ENCODE measurements at regions not wholly inside any gene's neighbourhood (a gene's known extent, or its start where the extent isn't known, plus 50 kb on each side); places are given as distances from the start of the nearest gene placed in this dataset.

DNA sequence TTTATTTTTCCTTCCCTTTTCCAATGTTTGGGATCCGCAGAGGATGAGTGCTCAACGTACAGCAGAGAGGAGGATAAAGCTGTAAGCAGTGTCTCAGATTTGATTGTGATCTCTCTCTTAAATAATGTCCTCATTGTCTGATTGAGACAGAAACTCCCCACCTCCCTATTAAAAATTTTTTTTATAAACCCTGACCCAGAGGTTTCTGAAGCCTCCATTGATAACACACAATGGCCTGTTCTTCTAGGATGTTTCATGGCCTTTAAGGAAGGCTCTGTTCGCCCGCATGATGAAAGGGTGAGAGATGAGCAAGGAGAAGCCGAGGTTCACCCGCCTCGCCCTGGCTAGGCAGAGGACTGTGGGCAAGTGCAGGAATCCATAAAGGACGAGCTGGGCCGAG is 138.2 kb upstream of the GAS1 start:
- Histone ChIP-seq H3K4me2 (no peak overlapping the region), H3K27ac (no peak overlapping the region), H3K79me2 (no peaks in the 10 kb centered on the region), H3K36me3 (replicated peaks; ENCODE audit: insufficient read depth, low read depth) (no peaks in the 10 kb centered on the region), H3K9me2 (replicated peaks; ENCODE audit: insufficient read depth) (no peaks in the 10 kb centered on the region), H2AFZ (no peak overlapping the region), H3K9me3 (ENCODE audit: low read depth) (no peaks in the 10 kb centered on the region), H4K20me1 (ENCODE audit: insufficient read depth, poor library complexity, severe bottlenecking) (no peaks in the 10 kb centered on the region), H3K4me3 (no peak overlapping the region), H3K27me3 (no peaks in the 10 kb centered on the region), H3K4me1 (ENCODE audit: insufficient read depth) (peaks cover 11% of the 10 kb centered on the region)
- 92% methylated on average over 9 of the region's 9 CpGs for WGBS (ENCODE audit: low lambda C conversion rate, missing lambda C conversion rate)
- no peak for TF ChIP-seq EZH2phosphoT487 (IDR thresholded peaks at IDR 0.05; ENCODE audit: low read depth, severe bottlenecking, unreplicated experiment)
- TF ChIP-seq CTCF (IDR thresholded peaks at IDR 0.05; ENCODE audit: poor library complexity), result no peak
- no peak for TF ChIP-seq EZH2 (IDR thresholded peaks at IDR 0.05; ENCODE audit: borderline replicate concordance)
- no peak for DNase-seq (ENCODE audit: low spot score)

DNA sequence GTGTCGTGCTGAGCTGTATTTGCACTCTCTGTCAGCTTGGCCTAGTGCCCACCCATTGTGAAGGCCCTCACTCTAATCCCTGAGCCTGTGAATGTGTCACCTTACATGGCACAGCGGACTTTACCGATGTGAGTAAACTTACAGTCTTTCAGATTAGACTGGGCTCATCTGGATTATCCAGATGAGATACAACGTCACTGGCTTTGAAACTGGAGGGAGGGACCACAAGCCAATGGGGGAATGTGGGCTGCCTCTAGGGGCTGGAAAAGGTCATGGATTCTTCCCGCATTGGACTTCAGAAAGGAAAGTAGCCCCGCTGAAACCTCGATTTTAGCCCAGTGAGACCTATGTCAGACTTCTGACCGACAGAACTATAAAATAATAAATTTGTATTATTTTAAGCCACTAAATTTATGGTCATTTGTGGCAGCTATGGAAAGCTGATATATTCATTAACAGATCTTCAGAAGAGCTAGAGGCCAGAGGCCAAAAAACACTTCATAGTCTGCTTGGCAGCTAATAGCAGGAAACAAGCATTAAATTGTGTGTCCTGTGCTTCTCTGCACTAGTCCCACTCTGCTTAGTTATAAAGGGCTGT is 139.0 kb upstream of the GAS1 start:
- H3K9me3 ChIP-seq (ENCODE audit: low read depth), result no peaks in the 10 kb centered on the region
- H3K27ac ChIP-seq, result no peak overlapping the region
- H3K4me1 ChIP-seq (ENCODE audit: insufficient read depth), result peaks cover 7% of the 10 kb centered on the region
- H3K9me2 ChIP-seq (replicated peaks; ENCODE audit: insufficient read depth), result no peaks in the 10 kb centered on the region
- H3K4me2 ChIP-seq, result no peak overlapping the region
- TF ChIP-seq CTCF (IDR thresholded peaks at IDR 0.05; ENCODE audit: poor library complexity), result no peak
- H3K36me3 ChIP-seq (replicated peaks; ENCODE audit: insufficient read depth, low read depth), result no peaks in the 10 kb centered on the region
- no peak for DNase-seq (ENCODE audit: low spot score)
- H3K4me3 ChIP-seq, result no peak overlapping the region
- no peaks in the 10 kb centered on the region for H3K27me3 ChIP-seq
- no peak overlapping the region for H2AFZ ChIP-seq
- no peaks in the 10 kb centered on the region for H4K20me1 ChIP-seq (ENCODE audit: insufficient read depth, poor library complexity, severe bottlenecking)
- 91% methylated on average over 8 of the region's 8 CpGs for WGBS (ENCODE audit: low lambda C conversion rate, missing lambda C conversion rate)
- no peaks in the 10 kb centered on the region for H3K79me2 ChIP-seq

DNA sequence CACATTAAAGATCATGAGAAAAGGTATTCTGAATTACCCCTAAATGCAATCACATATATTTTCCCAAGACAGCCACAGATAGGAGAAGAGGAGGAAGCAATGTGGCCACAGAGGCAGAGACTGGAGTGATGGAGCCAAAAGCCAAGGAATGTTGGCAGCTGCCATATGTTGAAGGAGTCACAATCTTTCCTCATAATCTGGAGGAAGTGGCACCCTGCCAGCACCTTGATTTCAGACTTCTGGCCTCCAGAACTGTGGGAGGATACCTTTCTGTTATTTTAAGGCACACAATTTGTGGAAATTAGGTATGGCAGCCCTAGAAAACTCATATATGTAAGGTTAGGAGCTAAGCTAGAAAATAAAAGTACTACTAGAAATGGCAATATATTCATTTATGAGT is 139.9 kb upstream of the GAS1 start:
- no peak overlapping the region for H3K27ac ChIP-seq
- DNase-seq (ENCODE audit: low spot score), result no peak
- H3K4me1 ChIP-seq (ENCODE audit: insufficient read depth), result no peaks in the 10 kb centered on the region
- H3K9me2 ChIP-seq (replicated peaks; ENCODE audit: insufficient read depth), result no peaks in the 10 kb centered on the region
- no peaks in the 10 kb centered on the region for H3K79me2 ChIP-seq
- TF ChIP-seq EZH2phosphoT487 (IDR thresholded peaks at IDR 0.05; ENCODE audit: low read depth, severe bottlenecking, unreplicated experiment), result no peak
- TF ChIP-seq CTCF (IDR thresholded peaks at IDR 0.05; ENCODE audit: poor library complexity), result no peak
- TF ChIP-seq EZH2 (IDR thresholded peaks at IDR 0.05; ENCODE audit: borderline replicate concordance), result no peak
- no peaks in the 10 kb centered on the region for H3K9me3 ChIP-seq (ENCODE audit: low read depth)
- H3K4me3 ChIP-seq, result no peak overlapping the region
- H3K27me3 ChIP-seq, result no peaks in the 10 kb centered on the region
- H2AFZ ChIP-seq, result no peak overlapping the region
- no peaks in the 10 kb centered on the region for H4K20me1 ChIP-seq (ENCODE audit: insufficient read depth, poor library complexity, severe bottlenecking)
- H3K4me2 ChIP-seq, result no peak overlapping the region
- no peaks in the 10 kb centered on the region for H3K36me3 ChIP-seq (replicated peaks; ENCODE audit: insufficient read depth, low read depth)

GRCh38 chr9:87088192-87088591 is 140.9 kb upstream of the GAS1 start:
- no peaks in the 10 kb centered on the region for H3K4me1 ChIP-seq (ENCODE audit: insufficient read depth)
- H3K27me3 ChIP-seq, result no peaks in the 10 kb centered on the region
- H2AFZ ChIP-seq, result no peak overlapping the region
- H3K9me3 ChIP-seq (ENCODE audit: low read depth), result no peaks in the 10 kb centered on the region
- no peak for DNase-seq (ENCODE audit: low spot score)
- H3K27ac ChIP-seq, result no peak overlapping the region
- 91% methylated on average over 1 of the region's 1 CpG for WGBS (ENCODE audit: low lambda C conversion rate, missing lambda C conversion rate)
- TF ChIP-seq CTCF (IDR thresholded peaks at IDR 0.05; ENCODE audit: poor library complexity) (no peak), EZH2 (IDR thresholded peaks at IDR 0.05; ENCODE audit: borderline replicate concordance) (no peak), EZH2phosphoT487 (IDR thresholded peaks at IDR 0.05; ENCODE audit: low read depth, severe bottlenecking, unreplicated experiment) (no peak)
- no peaks in the 10 kb centered on the region for H3K9me2 ChIP-seq (replicated peaks; ENCODE audit: insufficient read depth)
- H4K20me1 ChIP-seq (ENCODE audit: insufficient read depth, poor library complexity, severe bottlenecking), result no peaks in the 10 kb centered on the region
- H3K79me2 ChIP-seq, result no peaks in the 10 kb centered on the region
- no peak overlapping the region for H3K4me2 ChIP-seq
- no peaks in the 10 kb centered on the region for H3K36me3 ChIP-seq (replicated peaks; ENCODE audit: insufficient read depth, low read depth)
- no peak overlapping the region for H3K4me3 ChIP-seq
